GM21360 (cell line): ENCODE measurements at regions not wholly inside any gene's neighbourhood (a gene's known extent, or its start where the extent isn't known, plus 50 kb on each side); places are given as distances from the start of the nearest gene placed in this dataset.

Experiments used
- ATAC-seq: cut with Tn5 transposase; IDR thresholded peaks from one replicate; pipeline ENCODE4 v1.9.1; 2021; ENCODE audit warnings: mild to moderate bottlenecking, moderate library complexity; ENCODE audit not compliant: unreplicated experiment

DNA sequence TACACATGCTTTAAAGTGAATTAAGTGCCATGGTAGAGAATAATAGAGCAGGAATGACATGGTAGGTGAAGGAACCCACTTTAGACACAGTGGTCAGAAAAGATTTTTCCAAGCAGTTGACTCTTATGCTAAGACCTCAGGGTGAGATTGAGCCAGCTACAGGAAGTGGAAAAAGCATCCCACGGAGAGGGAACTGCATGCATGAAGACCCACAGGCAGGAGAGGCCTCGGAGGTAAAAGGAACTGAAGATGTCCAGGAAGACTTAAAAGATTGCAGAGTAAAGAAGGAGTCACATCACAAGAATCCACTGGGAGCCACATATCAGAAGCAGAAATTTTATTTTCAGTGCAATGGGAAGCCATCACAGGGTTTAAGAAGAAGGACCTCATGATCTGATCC lies 499.2 kb upstream of the FAM98A start:
- ATAC-seq: no peak

DNA sequence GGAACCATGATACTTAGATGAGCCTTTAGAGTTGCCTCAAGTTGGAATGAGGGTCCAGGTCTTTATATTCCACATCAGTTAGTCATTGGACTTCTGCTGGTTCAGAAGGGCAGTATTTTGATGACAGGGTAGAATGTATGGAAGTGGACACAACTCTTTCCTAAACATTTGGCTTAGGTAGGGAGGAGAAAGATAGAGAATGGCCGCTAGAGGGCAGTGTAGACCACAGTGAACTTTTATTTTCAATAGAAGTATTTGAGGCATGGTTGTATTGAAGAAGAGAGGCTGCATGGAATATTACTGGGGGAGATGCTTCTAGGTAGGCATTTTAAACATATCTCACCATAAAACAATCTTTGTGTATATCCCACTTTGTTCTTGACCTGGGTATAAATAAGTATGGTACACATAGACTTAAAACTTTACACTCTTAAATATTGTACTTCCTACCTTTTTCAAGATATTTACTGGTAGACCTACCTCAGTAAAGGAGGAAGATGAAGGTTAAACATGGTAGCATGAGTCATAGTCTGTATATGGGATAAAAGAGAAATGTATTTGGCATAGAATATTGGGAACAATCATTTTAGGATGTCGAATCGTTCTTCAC lies 497.6 kb upstream of the FAM98A start:
- ATAC-seq: peak; percentile 81

DNA sequence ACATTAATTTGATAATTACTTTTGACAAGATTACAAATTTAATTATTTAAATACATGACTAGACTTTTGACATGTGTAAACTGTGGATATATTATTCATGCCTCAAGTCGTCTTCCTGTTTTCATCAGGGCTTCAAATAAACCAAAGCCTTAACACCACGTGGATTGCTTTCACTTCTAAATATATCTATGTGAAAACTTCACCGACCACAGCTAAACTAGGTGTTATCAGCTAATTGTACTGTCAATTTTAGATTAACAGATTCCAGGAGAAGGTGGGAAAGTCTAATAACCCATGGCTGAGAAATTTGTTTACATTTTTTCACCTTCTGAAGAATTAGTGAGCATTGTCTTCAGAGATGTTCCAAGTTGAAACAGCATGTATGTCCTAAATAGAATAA lies 494.7 kb upstream of the FAM98A start:
- ATAC-seq: no peak

DNA sequence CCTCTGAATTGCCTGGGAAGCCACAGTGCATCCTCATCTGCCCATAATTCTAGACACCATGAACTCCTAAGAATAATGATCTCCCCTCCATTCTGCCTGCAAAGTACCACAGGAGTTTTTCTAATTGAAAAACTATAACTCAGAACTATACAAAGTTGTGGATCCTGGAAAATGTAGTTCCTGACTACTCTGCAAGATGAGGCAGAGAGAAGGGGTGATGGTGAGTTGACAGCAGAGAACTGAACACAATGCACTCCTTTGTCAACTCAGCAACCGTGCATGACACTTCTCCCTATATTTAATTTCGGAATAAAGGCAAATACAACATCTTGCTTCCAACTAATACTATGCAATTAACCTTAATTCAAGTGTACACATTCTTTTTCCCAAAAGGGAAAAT lies 471.1 kb upstream of the FAM98A start:
- no peak for ATAC-seq

DNA sequence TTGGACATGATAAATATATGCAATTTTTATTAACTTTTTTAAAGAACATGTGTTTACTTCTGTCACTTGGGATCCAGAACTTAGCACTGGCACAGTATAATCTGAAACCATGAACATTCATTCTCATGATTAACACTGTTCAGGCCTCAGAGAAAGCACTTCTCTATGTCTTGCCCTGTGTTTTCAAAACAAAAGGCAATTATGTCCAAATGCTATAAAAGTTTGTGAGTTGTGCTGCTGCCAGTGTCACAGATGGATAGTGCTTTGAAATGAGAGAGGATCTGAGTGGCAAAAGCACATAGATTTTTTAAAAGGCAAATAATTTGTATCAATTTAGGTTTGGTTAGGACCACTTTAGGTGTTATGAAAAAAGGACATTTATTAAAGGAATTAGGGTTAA lies 470.5 kb upstream of the FAM98A start:
- no peak for ATAC-seq

DNA sequence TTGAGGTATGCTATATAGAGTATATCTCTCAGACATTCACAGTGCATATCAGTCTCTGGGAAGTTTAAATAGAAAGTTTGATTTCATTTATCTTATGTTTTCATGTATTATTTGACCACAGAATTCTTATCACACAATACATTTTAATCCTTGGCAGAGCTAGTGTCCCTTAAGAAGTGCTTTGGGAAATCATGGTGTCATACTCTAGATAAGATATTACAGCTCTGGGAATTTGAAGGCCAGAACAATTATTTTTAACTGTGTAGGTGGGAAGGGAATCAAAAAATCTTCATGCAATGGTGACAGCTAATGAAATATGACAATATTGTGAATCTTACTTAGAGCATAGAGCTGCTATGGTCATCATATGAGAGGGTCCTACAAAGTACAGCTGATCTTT lies 451.3 kb upstream of the FAM98A start:
- no peak for ATAC-seq

DNA sequence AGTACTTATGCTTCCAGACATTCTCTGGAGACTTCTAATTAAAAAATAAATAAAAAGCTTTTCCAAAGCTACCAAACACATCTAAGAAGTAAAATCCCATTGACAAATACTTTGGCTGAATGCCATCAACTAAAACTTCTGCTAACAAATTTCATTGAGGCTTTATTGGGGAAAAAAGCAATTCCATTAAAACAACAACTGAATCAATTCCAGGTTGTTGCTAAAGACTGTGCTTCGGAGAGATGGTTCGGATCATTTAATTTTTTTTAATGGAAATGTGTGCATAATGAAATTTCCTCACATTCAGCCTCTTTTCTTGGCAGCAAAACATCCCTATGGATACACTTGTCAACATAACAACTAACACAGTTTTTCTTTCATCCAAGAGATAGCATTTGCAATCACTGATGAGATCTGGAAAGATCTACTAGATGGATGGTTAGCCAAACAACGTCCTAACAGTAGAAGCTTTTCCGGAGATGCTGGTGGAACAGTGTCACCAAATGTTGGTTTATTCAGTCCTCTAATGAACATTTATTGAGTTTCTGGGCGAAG lies 446.1 kb upstream of the FAM98A start:
- ATAC-seq: no peak

DNA sequence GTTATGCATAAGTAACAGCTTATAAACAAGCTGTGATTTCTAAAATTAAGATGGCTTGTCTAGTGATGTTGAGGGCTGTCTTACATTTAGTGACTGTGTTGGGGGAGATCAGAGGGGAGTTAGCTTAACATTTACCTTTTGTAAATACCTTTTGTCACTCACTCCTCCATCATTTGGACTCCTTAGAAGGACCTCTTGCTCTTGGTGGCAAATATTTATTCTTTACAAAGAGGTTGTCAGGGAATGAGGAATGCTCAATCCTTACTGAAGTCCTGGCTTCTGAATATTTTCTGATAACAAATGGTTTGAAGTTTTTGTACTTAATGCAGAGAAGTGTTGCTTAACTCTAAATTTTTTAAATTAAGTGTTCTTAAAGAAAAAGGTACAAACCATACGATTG lies 438.8 kb upstream of the FAM98A start:
- no peak for ATAC-seq

DNA sequence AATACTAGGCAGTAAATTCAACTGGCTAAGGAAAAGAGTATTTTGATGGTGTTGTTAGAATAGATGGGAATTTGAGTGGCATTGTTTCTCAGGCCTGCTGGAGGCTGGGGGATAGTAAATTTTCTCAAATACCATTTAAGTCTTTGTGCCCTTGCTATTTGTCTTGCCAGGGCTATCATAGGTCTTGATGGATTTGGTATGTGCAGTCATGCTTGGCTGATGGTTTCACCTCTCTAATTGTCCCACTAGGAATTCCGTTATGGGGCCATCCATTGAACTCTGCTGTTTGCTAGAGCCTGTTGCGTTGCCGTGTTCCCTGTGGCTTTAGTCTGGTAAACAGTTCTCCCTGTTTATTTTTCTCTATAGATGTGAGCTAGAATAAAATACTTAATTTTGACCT lies 438.1 kb upstream of the FAM98A start:
- no peak for ATAC-seq

DNA sequence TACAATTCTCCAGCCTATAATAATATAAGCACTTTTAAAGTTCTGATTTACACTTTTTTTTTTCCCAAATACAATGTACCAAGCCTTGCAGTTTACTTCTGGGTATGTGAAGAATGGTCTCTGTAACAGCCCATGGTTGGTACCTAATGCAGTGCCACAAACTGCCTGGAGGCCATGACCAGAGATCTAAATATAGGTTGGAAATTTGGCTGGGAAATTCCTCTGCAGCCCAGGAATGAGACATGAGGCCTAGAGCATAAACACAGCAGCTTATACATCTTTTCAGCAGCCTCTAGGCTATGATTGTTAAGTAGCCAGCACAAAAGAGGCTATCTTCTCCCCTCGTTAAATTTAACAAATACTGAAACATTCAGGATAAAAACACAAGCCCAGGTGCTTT lies 432.0 kb upstream of the FAM98A start:
- no peak for ATAC-seq

DNA sequence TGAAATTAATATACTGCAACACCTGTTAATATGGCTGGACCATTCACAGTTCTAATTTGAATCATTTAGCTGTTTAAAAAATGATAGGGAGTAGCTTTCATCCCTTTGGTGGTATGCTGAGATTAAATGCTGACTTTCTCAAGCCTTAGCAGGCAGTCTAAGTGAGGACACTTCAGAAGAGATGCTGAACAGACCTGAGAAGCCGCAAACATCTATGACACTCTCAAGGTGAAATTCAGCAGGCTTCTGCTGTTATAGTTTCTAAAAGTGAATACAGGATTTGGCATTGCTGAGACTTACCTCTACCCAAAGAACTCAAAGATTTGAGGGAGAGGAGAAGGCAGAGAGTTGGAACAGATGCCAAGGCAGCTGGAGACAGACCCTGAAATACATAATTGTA lies 431.2 kb upstream of the FAM98A start:
- no peak for ATAC-seq

DNA sequence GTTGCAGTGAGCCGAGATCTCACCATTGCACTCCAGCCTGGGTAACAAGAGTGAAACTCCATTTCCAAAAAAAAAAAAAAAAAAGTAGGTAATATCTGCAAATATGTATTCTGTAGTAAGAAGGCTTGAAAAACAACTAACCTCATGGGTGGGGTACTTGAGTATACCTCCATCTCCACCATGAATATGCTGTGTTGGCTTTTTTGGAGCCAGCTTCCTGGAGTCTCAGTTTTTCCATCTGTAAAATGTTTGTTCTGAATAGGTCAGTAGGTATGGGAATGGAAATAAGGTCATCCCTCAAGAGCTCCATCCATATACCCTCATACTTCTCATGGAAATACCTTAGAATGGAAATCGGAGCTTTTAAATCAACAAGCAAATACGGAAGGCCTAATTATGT lies 430.0 kb upstream of the FAM98A start:
- ATAC-seq: no peak

DNA sequence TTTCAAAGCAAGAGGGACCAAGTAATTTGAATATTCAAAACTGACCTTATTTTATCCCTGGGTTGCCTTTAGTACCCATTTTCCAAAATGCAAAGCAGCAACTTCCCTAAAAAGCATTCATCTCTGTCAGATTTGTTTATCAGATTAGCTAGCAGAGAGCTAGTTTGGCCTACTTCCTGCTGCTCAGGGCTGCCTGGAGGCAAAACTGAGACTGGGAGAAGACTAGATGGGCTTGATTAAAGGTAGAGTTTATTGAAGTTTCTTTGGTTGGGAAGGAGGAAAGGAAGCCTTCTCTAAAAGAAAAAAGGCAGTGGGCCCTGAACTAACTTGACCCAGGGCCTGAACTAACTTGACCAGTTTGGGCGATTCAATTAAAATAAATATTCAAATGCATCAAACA lies 426.1 kb upstream of the FAM98A start:
- no peak for ATAC-seq

DNA sequence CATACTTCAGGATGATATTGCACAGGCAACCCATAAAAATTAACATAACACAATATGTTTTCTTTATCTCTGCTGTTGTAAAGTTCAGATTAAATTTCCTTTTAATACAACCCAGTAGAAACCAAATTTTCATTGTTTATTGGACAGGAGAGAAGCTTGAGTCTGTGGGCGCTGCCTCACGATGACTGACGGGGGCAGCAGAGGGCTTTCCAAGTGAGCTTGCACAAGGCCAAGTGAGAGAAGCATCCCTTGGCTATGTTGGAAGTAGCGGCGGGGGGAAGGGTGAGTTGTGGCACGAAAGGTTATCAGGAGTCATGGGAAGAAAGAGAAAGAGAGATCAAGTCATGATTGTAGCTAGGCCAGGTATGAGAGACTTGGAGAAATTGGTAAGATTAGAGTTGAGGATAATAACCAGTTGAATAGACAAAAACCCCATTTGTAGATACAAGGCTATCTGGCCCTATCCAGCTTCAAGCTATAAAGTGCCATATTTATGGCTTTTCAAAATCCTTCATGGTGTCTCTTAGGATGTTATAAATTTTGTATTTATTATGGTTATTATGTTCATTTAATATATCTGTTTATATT lies 413.7 kb upstream of the FAM98A start:
- ATAC-seq: peak; percentile 73

DNA sequence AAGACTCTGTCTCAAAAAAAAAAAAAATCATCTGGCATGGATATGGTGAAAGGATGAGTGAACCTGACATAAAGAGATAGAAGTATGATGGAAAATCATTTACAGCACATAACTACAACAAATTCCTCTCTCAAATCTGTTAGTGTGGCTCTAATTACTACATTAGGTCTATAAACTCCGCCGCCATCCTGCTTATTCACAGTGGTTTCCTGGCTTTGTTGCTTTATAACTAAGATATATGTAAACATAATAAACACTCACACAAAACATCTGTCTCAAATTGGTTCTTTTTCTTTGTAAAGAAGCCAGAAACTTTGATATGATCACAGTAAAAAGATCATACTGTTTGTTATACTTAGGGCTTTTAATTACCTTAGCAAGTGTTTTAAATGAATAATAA lies 412.6 kb upstream of the FAM98A start:
- ATAC-seq: no peak

DNA sequence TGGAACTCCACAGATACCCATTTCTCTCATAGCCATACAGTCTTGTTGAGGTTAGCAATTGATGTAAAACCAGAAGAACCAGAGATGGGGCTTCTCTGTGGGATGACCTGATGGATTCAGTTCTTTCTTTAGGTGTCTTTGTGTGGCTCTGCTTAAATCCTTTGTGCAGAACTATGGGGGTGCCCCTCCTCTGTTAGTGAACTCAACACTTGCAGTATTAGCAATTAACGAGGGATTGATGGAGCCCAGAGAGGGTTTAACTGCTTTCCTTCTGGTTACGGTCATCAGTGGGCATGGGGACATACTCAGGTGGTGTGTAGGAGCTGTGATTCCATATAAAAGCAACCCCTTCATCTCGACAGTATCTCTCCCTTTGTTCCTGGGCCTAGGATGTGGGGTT lies 406.8 kb upstream of the FAM98A start:
- no peak for ATAC-seq

DNA sequence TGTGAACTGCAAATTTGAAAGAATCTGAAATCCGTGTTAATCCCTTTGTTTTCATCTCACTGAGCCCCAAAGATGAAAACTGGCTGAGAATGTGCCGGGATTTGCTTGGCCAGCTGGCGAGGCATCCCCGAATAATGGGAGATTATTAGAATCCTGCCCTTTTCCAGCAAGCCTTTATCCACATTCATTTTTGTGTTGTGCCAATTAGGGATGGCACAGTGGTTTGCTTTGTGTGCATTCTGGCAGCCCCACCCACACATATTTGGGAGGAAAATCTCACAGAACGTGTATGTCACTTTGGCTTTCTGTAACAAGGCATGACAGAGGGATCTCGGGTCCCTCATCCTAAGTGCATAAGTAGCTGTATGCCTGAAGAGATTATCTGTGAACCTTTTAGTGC lies 405.8 kb upstream of the FAM98A start:
- ATAC-seq: no peak

DNA sequence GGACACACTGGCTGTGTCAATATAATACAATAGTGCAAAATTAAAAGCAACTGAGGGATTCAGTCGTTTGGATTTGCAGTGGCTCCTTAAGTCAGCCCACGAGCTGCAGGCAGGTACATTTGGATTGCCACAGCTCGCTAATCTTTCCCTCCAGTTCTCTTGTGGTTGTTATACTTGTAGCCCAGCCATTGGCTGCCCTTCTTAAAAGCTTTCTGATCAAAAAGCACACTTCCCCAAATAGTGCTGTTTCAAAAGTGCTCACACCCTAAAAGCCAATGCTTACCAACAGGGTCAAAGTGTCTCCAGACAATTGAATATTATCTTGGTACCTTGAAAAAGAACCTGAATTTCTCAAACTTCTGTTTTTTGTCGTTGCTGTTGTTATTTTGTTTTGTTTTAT lies 404.7 kb upstream of the FAM98A start:
- ATAC-seq: no peak

DNA sequence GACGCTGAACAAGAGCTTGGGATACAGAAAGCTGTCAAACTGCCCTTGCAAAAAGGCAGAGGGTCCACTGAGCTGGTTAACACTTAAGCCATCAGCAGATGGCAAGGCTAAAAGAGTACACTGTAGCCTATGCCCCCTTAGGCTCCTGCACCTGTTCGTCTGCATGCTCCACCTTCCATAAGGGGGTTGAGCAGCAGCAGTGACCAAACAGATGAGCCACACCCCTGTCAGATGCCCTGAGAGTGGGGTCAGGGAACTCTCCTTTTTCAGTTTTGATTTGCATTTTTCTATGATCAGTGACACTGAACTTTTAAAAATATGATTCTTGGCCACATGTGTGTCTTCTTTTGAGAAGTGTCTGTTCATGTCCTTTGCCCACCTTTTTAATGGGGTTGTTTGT lies 402.5 kb upstream of the FAM98A start:
- no peak for ATAC-seq

DNA sequence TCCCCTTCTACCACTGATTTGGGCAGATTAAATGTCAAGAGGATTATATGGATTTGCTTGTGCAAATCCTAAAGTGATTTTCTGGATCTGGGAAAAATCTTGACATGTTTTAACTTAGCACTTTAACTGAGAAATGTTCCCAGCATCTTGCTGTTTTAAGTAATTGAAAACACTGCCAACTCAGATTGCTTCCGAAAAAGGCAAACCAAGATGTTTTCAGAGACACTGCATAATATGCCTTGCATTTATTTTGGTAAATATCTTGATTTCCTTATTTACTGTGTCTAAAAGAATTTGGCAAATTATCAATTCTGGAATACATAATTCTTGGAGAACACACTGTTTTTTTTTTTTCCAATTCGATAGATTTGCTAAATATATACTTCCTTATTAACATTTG lies 385.0 kb upstream of the FAM98A start:
- ATAC-seq: no peak

DNA sequence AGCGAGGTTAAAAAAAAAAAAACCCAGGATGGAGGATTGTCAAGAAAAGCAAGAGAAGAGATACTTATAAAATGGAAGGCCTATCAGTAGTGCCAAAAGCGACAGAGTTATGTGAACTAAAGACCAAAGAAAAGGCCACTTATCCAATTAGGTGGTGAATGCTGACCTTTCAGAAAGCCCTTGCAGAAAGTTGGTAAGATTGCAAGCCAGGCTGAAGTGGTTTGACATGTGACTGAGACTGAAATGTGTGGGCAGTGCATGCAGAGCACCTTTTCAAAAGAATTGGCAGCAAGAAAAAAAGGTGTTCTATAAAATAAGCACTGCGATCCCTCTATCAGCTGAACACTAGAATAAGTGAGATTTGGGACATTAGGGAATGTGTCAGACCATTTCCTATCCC lies 379.4 kb upstream of the FAM98A start:
- no peak for ATAC-seq

DNA sequence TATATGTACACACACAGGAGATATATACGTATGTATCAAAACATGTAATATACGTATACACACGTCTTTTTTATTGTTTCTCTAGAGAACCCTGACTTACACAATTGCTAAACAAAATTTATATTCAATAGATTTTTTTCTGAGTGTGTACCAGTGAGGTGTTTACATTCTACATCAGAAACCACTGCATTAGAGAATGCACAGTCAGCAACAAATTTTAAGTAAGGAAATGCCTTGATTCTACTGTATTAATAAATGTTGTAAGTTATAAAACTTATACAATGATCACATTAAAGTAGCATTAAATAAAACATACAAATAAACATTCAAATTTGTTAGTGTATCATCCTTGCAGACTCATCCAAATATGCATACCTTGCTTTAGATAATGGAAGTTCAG lies 376.4 kb upstream of the FAM98A start:
- no peak for ATAC-seq

DNA sequence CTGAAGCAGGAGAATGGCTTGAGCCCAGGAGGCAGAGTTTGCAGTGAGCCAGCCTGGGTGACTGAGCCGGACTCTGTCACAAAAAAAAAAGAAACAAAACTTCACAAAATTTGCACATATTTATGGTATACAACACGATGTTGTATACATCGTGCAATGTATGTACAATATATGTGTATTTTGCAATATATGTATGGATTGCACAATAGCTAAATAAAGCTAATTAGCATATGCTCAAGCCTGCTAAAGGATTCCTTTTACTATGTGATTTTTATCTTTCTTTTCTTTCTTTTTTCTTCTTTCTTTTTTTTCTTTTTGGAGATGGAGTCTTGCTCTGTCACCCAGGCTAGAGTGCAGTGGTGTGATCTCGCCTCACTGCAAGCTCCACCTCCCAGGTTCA lies 368.0 kb upstream of the FAM98A start:
- ATAC-seq: no peak
